Peyer's patch (tissue), 4 donors: ENCODE measurements at regions not wholly inside any gene's neighbourhood (a gene's known extent, or its start where the extent isn't known, plus 50 kb on each side); places are given as distances from the start of the nearest gene placed in this dataset.

Source experiments
- POLR2A ChIP-seq, 2 donors: fragments of 450-650 bp; IDR thresholded peaks; one replicate each; pipeline ENCODE4 v1.5.1; 2017; ENCODE audit warnings: antibody characterized with exemption in 2 of 2, mild to moderate bottlenecking in 2 of 2, moderate library complexity in 2 of 2
- TF ChIP-seq, protein P1 (sequence below), 6 experiments: fragments of 450-650 bp in 4 of 6; fragments of 200-600 bp in 2 of 6; sonication (generic) in 1 of 6; IDR thresholded peaks; one replicate each; pipeline ENCODE4 v1.5.1; 2017 to 2019; ENCODE audit warnings: antibody characterized with exemption in 6 of 6, mild to moderate bottlenecking in 3 of 6, moderate library complexity in 1 of 6

DNA sequence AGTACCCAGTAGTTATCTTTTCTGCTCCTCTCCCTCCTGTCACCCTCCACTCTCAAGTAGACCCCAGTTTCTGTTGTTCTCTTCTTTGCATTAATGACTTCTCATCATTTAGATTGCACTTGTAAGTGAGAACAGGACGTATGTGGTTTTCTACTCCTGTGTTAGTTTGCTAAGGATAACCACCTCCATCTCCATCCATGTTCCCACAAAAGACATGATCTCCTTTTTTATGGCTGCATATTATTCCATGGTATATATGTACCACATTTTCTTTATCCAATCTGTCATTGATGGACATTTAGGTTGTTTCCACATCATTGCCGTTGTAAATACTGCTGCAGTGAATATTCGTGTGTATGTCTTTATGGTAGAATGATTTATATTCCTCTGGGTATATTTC lies 1346.5 kb downstream of the MRPL39 start:
- TF ChIP-seq, protein P1, sequence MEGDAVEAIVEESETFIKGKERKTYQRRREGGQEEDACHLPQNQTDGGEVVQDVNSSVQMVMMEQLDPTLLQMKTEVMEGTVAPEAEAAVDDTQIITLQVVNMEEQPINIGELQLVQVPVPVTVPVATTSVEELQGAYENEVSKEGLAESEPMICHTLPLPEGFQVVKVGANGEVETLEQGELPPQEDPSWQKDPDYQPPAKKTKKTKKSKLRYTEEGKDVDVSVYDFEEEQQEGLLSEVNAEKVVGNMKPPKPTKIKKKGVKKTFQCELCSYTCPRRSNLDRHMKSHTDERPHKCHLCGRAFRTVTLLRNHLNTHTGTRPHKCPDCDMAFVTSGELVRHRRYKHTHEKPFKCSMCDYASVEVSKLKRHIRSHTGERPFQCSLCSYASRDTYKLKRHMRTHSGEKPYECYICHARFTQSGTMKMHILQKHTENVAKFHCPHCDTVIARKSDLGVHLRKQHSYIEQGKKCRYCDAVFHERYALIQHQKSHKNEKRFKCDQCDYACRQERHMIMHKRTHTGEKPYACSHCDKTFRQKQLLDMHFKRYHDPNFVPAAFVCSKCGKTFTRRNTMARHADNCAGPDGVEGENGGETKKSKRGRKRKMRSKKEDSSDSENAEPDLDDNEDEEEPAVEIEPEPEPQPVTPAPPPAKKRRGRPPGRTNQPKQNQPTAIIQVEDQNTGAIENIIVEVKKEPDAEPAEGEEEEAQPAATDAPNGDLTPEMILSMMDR (IDR thresholded peaks at IDR 0.05) = no peak
- TF ChIP-seq POLR2A (IDR thresholded peaks at IDR 0.05) = no peak
